ENCODE measurements at regions not wholly inside any gene's neighbourhood (a gene's known extent, or its start where the extent isn't known, plus 50 kb on each side); places are given as distances from the start of the nearest gene placed in this dataset.

- in situ Hi-C loops (cut with HindIII; ENCODE audit: low sequenced_read_pairs), result no loop called here
- no peak for DNase-seq (ENCODE audit: low spot score)
Observed at GRCh38 chr3:77935418-77935817, 895.5 kb downstream of the ROBO2 start.

- in situ Hi-C loops (cut with HindIII; ENCODE audit: low sequenced_read_pairs), result no loop called here
- DNase-seq (ENCODE audit: low spot score), result no peak
Observed at GRCh38 chr3:77939726-77940125, 899.8 kb downstream of the ROBO2 start.

DNA sequence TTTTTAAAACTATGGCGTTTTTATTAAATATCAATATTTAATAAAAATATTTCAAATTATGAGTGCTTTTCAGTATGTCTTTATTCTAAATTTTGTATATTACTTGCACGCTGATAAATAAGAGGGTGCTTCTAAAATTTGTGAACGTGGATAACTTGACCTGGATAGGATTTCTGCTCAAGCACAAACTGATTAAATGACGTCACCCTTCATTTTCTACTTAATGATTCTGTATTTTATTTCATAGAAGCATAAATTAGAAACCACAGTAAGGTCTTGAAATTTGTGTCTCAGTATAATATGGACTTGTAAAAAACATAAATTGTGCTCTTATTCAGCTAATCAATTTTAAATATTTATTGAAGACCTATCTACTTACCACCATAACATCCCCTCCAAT, 903.7 kb downstream of the ROBO2 start:
- in situ Hi-C loops (cut with HindIII; ENCODE audit: low sequenced_read_pairs), result no loop called here
- DNase-seq (ENCODE audit: low spot score), result no peak

DNA sequence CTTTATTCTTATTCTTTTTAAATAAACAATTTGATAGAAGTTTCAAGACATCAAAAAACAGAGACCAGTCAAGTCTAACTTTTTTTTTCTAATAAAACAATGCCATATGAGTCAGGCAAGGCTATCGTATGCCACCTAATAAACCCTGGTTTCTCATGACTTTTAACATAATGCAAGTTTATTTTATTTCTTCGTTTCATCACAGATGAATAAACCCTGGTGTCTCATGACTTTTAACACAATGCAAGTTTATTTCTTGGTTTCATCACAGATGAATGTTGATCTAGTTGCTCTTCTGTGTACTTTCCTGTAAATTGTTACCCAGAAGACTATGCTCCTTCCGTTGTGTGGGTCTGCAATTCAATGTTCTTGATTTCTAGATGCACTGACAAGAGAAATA, 905.4 kb downstream of the ROBO2 start:
- in situ Hi-C loops (cut with HindIII; ENCODE audit: low sequenced_read_pairs), result no loop called here
- DNase-seq (ENCODE audit: low spot score), result no peak

GRCh38 chr3:77947671-77948070, 907.8 kb downstream of the ROBO2 start:
- DNase-seq (ENCODE audit: low spot score), result no peak
- in situ Hi-C loops (cut with HindIII; ENCODE audit: low sequenced_read_pairs), result no loop called here

GRCh38 chr3:77967621-77968020, 927.7 kb downstream of the ROBO2 start:
- in situ Hi-C loops (cut with HindIII; ENCODE audit: low sequenced_read_pairs), result no loop called here
- DNase-seq (ENCODE audit: low spot score), result no peak

DNA sequence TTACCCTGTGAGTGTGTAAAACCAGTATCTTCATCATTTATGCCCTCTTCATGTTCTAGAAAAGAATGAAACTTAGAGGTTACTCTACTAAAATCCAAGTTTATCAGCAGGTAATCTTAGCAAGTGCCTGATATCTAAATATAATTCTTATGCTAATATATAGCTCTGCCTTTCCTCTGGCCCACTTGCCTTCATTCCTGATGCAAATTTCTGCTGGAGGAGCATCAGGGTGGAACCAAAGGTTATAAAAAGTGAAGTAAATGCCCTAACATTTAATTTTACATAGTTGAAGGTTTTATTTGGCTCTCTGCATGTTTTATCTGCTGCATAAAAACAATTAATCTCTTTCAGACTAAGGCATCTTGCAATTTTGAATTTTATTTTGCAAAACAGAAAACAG, 936.2 kb downstream of the ROBO2 start:
- in situ Hi-C loops (cut with HindIII; ENCODE audit: low sequenced_read_pairs), result no loop called here

DNA sequence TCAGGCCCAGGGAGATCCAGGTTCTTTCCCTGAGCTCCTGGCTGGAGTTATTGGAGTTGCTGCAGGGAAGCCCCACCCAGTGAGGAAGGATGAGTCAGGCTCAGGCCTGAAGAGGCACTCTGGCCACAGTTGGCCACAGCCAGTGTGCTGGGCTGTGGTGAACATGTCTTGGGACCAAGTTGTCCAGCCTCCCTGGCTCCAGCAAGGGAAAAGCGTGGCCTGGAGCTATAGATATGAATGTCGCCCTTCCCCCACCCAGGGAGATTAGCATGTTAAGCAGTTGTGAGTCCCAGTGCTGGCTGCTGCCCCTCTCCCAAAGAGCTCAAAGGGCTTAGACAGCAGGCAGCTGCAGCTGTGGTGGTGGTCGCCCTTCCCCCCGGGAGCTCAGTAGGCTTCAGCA, 963.2 kb downstream of the ROBO2 start:
- DNase-seq (ENCODE audit: low spot score), result no peak
- in situ Hi-C loops (cut with HindIII; ENCODE audit: low sequenced_read_pairs), result no loop called here

More for the DNA sequence above, 936.2 kb downstream of the ROBO2 start:
- DNase-seq (ENCODE audit: low spot score), result no peak

DNA sequence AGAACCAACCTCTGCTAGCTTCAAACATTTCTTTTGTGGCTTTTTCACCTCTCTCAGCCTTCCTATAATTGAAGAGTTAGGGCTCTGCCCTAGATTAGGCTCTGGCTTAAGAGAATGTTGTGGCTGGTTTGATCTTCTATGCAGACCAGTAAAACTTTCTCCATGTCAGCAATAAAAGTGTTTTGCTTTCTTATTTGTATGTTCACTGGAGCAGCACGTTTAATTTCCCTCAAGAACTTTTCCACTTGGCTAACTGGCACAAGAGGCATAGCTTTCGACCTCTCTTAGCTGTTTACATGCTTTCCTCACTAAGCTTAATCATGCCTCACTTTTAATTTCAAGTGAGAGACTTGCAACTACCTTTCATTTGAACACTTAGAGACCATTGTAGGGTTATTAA, 964.7 kb downstream of the ROBO2 start:
- in situ Hi-C loops (cut with HindIII; ENCODE audit: low sequenced_read_pairs), result no loop called here
- no peak for DNase-seq (ENCODE audit: low spot score)

GRCh38 chr3:78013653-78014052, 973.8 kb downstream of the ROBO2 start:
- in situ Hi-C loops (cut with HindIII; ENCODE audit: low sequenced_read_pairs), result no loop called here
- no peak for DNase-seq (ENCODE audit: low spot score)

- in situ Hi-C loops (cut with HindIII; ENCODE audit: low sequenced_read_pairs), result no loop called here
- no peak for DNase-seq (ENCODE audit: low spot score)
Observed at GRCh38 chr3:78015856-78016255, 976.0 kb downstream of the ROBO2 start.

DNA sequence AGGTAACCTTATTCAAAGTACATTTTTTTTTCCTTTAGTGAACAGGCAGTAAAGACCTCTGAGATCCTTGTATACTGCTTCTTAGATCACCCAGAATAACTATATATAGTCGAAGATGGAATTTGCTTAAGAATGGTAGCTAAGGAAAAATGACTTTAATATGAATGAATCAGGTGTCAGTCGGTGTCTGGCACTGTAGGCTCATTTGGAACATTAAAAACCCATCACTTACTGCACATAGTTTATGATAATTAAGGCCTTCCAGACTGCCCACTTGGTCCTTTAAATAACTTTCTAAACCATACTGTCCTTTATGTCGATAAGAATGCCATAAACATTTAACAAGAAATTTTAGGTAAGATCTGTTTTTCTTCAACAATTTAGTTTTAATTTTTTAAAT, 981.8 kb downstream of the ROBO2 start:
- in situ Hi-C loops (cut with HindIII; ENCODE audit: low sequenced_read_pairs), result no loop called here

GRCh38 chr3:78022232-78022631, 982.3 kb downstream of the ROBO2 start:
- DNase-seq (ENCODE audit: low spot score), result no peak
- in situ Hi-C loops (cut with HindIII; ENCODE audit: low sequenced_read_pairs), result no loop called here

More for the DNA sequence above, 981.8 kb downstream of the ROBO2 start:
- DNase-seq (ENCODE audit: low spot score), result no peak

- in situ Hi-C loops (cut with HindIII; ENCODE audit: low sequenced_read_pairs), result no loop called here
- no peak for DNase-seq (ENCODE audit: low spot score)
Observed at GRCh38 chr3:78023257-78023656, 983.4 kb downstream of the ROBO2 start.

- in situ Hi-C loops (cut with HindIII; ENCODE audit: low sequenced_read_pairs), result no loop called here
- DNase-seq (ENCODE audit: low spot score), result no peak
Observed at GRCh38 chr3:78025916-78026315, 986.0 kb downstream of the ROBO2 start.

- in situ Hi-C loops (cut with HindIII; ENCODE audit: low sequenced_read_pairs), result no loop called here
- DNase-seq (ENCODE audit: low spot score), result no peak
Observed at GRCh38 chr3:78026318-78026828, 986.5 kb downstream of the ROBO2 start.

- DNase-seq (ENCODE audit: low spot score), result no peak
- in situ Hi-C loops (cut with HindIII; ENCODE audit: low sequenced_read_pairs), result no loop called here
Observed at GRCh38 chr3:78029775-78030174, 989.9 kb downstream of the ROBO2 start.

DNA sequence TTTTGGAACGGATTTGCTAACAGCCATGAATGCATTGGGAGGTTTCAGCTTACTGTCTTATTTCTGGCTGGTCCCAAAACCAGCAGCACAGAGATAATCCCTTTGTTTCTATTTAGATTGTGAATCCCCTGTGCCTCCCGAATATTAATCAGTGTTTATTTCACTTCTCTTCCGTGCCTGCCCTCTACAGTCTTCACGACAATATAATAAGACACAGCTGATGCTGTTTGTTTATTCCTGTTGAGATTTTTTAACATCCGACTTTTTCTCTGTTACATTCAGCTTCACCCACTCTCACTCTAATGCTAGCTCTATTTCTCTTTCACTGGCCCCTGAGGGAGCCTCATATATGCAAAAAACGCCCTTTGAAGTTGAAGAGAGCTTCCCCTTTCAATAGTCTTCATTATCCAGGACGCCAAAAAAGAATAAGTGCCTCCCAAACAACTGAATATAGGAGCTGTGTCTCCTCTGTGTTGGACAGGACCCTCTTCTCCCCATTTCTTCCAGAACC, 995.3 kb downstream of the ROBO2 start:
- in situ Hi-C loops (cut with HindIII; ENCODE audit: low sequenced_read_pairs), result no loop called here
- no peak for DNase-seq (ENCODE audit: low spot score)

- no peak for DNase-seq (ENCODE audit: low spot score)
- in situ Hi-C loops (cut with HindIII; ENCODE audit: low sequenced_read_pairs), result no loop called here
Observed at GRCh38 chr3:78041486-78041885, 1001.6 kb downstream of the ROBO2 start.

DNA sequence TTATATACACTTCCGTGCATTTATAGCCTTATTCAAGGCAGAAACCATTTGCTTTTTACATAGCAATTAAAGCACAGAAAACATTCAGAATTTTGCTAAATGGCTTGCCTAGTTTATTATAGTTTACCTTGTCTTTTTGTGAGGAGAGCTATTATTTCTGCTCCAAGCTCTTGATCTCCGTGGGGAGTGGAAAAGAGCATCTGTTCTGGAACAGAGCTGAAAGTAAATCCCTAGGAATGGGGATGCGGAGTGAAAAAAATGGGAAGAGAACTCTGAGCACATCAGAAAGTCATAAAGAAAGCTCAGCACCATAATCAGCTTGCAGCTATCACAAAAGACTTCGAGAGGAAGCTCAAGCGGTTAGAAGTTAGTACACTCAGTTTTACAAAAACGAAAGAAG, 1006.7 kb downstream of the ROBO2 start:
- in situ Hi-C loops (cut with HindIII; ENCODE audit: low sequenced_read_pairs), result no loop called here
- peak; percentile 29 for DNase-seq (ENCODE audit: low spot score)

DNA sequence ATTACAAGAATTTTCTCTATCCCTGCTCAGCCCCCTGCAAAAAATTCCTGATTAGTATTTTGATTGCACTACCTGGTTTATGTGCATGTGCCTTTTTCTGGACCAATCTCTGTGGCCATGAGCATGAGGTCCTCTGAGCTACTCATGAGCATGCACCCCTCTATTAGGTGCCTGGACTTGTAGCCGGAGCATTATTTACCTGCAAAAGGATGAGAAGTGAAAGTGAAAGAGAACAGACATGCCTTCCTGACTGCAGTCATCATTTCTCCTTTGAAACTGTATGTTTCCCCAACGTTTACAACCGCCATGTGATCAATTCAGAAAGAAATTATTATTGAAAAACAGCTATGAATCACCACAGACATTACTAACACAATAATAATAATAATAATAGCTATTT, 1008.8 kb downstream of the ROBO2 start:
- DNase-seq (ENCODE audit: low spot score), result no peak
- in situ Hi-C loops (cut with HindIII; ENCODE audit: low sequenced_read_pairs), result no loop called here

DNA sequence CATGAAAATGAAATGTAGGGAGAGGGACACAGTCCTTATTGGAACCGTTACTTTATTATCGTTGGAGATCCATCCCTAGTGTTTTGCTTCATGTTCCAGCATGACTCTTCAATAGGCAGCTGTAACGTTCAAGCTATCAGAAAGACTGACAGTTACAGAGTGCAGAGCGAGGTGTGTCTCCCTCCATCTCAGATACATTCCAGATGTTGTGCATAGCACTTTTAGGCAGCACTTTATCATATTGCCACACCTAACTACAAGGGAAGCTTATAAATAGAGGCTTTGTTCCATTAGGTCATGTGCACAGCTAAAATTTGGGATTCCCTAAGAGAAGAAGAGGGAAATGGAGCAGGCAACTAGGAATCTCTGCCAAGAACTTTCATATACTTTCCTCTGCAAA, 1009.6 kb downstream of the ROBO2 start:
- no peak for DNase-seq (ENCODE audit: low spot score)

More for the DNA sequence above, 1009.6 kb downstream of the ROBO2 start:
- in situ Hi-C loops (cut with HindIII; ENCODE audit: low sequenced_read_pairs), result no loop called here

All from G401 (cell line).